Prostate gland (tissue), 2 donors: ENCODE measurements at regions not wholly inside any gene's neighbourhood (a gene's known extent, or its start where the extent isn't known, plus 50 kb on each side); places are given as distances from the start of the nearest gene placed in this dataset.

ENCODE experiments used
- CTCF ChIP-seq, 4 experiments: fragments of 200-600 bp in 2 of 4; fragments of 450-650 bp in 2 of 4; sonication (generic) in 2 of 4; IDR thresholded peaks; 1 replicate in 3 of 4; 2 replicates in 1 of 4; pipeline ENCODE4 v1.5.1; 2016 to 2019; ENCODE audit warnings: antibody characterized with exemption in 4 of 4, mild to moderate bottlenecking in 2 of 4, moderate library complexity in 2 of 4
- POLR2A ChIP-seq: fragments of 450-650 bp; IDR thresholded peaks from one replicate; pipeline ENCODE4 v1.6.1; 2016; ENCODE audit warnings: antibody characterized with exemption, mild to moderate bottlenecking
- POLR2AphosphoS5 ChIP-seq: sonication (generic); formaldehyde crosslinking; IDR thresholded peaks from one replicate; pipeline ENCODE4 v1.6.1; 2017; ENCODE audit warnings: antibody characterized with exemption

- no peak for TF ChIP-seq CTCF (IDR thresholded peaks at IDR 0.05)
- no peak for TF ChIP-seq POLR2A
- TF ChIP-seq POLR2AphosphoS5 = no peak
Observed at GRCh38 chr16:85257483-85257882, 145.2 kb upstream of the CIBAR2 start.
